SK-N-SH (cell line): ENCODE measurements at regions not wholly inside any gene's neighbourhood (a gene's known extent, or its start where the extent isn't known, plus 50 kb on each side); places are given as distances from the start of the nearest gene placed in this dataset.

Experiments
- CTCF ChIA-PET: fragments of 300-600, 350-600 bp; formaldehyde crosslinking; extraction: SDS; loops from one replicate; lab custom pipeline; 2021; lab: Yijun Ruan, JAX
- POLR2A ChIA-PET: fragments of 350-600 bp; sonication (Branson Sonifier 250); formaldehyde crosslinking; extraction: SDS; loops from one replicate; lab custom pipeline; 2020; ENCODE audit warnings: antibody characterized with exemption, inconsistent platforms; lab: Yijun Ruan, JAX
- DNase-seq: peaks from one replicate; pipeline ENCODE4 v3.0.0; 2012
- H2AFZ ChIP-seq: fragments of 200-600 bp; sonication (generic); 2 replicates; pipeline ENCODE4 v1.8.1; 2016; ENCODE audit warnings: antibody characterized with exemption, mild to moderate bottlenecking, low read depth
- H3F3A ChIP-seq: fragments of 200-600 bp; sonication (generic); replicated peaks from 2 replicates; pipeline ENCODE3; 2016; ENCODE audit warnings: antibody characterized with exemption, mild to moderate bottlenecking; ENCODE audit not compliant: insufficient read depth
- H3K27ac ChIP-seq, 2 experiments: fragments of 200-500 bp in 1 of 2; fragments of 200-600 bp in 1 of 2; sonication (Bioruptor generic) in 1 of 2; sonication (generic), shearing (Covaris generic) in 1 of 2; 2 replicates each; pipeline versions ENCODE4 v1.5.1 to v1.6.1; 2014 to 2016; ENCODE audit warnings: low read depth in 2 of 2, inconsistent platforms in 1 of 2, low read length in 1 of 2, mild to moderate bottlenecking in 1 of 2, mixed read lengths in 1 of 2
- H3K27me3 ChIP-seq: fragments of 200-600 bp; sonication (generic), shearing (Covaris generic); 2 replicates; pipeline ENCODE4 v1.6.1; 2016; ENCODE audit warnings: mixed run types; ENCODE audit not compliant: insufficient read depth
- H3K36me3 ChIP-seq, 2 experiments: fragments of 200-500 bp in 1 of 2; fragments of 200-600 bp in 1 of 2; sonication (Bioruptor generic) in 1 of 2; sonication (generic) in 1 of 2; replicated peaks in 1 of 2; 2 replicates each; pipeline versions ENCODE3 to v1.5.1; 2014 to 2016; ENCODE audit warnings: low read length in 1 of 2, mild to moderate bottlenecking in 1 of 2; ENCODE audit not compliant: insufficient read depth in 2 of 2, control insufficient read depth in 1 of 2
- H3K4me1 ChIP-seq, 2 experiments: fragments of 200-500 bp in 1 of 2; fragments of 200-600 bp in 1 of 2; sonication (Bioruptor generic) in 1 of 2; sonication (generic), shearing (Covaris generic) in 1 of 2; 2 replicates each; pipeline versions ENCODE4 v1.5.1 to v1.6.1; 2014 to 2016; ENCODE audit warnings: low read depth in 1 of 2, low read length in 1 of 2, mixed run types in 1 of 2; ENCODE audit not compliant: insufficient read depth in 2 of 2, control insufficient read depth in 1 of 2
- H3K4me2 ChIP-seq: fragments of 200-600 bp; sonication (generic), shearing (Covaris generic); 2 replicates; pipeline ENCODE4 v1.6.1; 2017; ENCODE audit warnings: mixed run types
- H3K4me3 ChIP-seq, 2 experiments: fragments of 200-500 bp in 1 of 2; fragments of 200-600 bp in 1 of 2; sonication (Bioruptor generic) in 1 of 2; sonication (generic), shearing (Covaris generic) in 1 of 2; 2 replicates each; pipeline versions ENCODE4 v1.5.1 to v1.8.1; 2014 to 2016; ENCODE audit warnings: low read depth in 2 of 2, inconsistent platforms in 1 of 2, low read length in 1 of 2, mild to moderate bottlenecking in 1 of 2, mixed read lengths in 1 of 2, moderate library complexity in 1 of 2
- H3K79me2 ChIP-seq: fragments of 200-600 bp; sonication (generic); 2 replicates; pipeline ENCODE4 v1.8.1; 2017; ENCODE audit warnings: mild to moderate bottlenecking; ENCODE audit not compliant: insufficient read depth
- H3K9ac ChIP-seq: fragments of 200-600 bp; sonication (generic); 2 replicates; pipeline ENCODE4 v1.6.1; 2017; ENCODE audit warnings: mixed run types
- H3K9me2 ChIP-seq: fragments of 200-600 bp; sonication (generic); 2 replicates; pipeline ENCODE4 v1.6.1; 2017; ENCODE audit warnings: mixed run types
- H3K9me3 ChIP-seq: fragments of 200-600 bp; sonication (generic); 2 replicates; pipeline ENCODE4 v1.6.1; 2017; ENCODE audit warnings: mixed run types, mild to moderate bottlenecking, moderate library complexity
- H4K20me1 ChIP-seq: fragments of 200-600 bp; sonication (generic); 2 replicates; pipeline ENCODE4 v1.6.1; 2017; ENCODE audit warnings: mild to moderate bottlenecking, mixed run types; ENCODE audit not compliant: insufficient read depth
- ELF1 ChIP-seq: IDR thresholded peaks from 2 replicates; pipeline ENCODE4 v1.4.0; 2012
- FOXM1 ChIP-seq: IDR thresholded peaks from 2 replicates; pipeline ENCODE4 v1.4.0; 2012; ENCODE audit warnings: low read depth, mild to moderate bottlenecking
- GABPA ChIP-seq: IDR thresholded peaks from 2 replicates; pipeline ENCODE4 v1.4.0; 2012; ENCODE audit warnings: low read depth, mild to moderate bottlenecking
- GATA2 ChIP-seq: sonication (generic); formaldehyde crosslinking; IDR thresholded peaks from 2 replicates; pipeline ENCODE4 v1.5.0; 2020; ENCODE audit warnings: mild to moderate bottlenecking, missing genetic modification reagents
- JUND ChIP-seq: IDR thresholded peaks from 2 replicates; pipeline ENCODE4 v1.4.0; 2012
- RCOR1 ChIP-seq: fragments of 150-350 bp; IDR thresholded peaks from 2 replicates; pipeline ENCODE4 v1.6.1; 2017; ENCODE audit warnings: antibody characterized with exemption, low read length
- RFX5 ChIP-seq: IDR thresholded peaks from 2 replicates; pipeline ENCODE4 v1.6.1; 2012; ENCODE audit warnings: mild to moderate bottlenecking, improper control_type of control experiment, low read length
- TCF12 ChIP-seq: IDR thresholded peaks from 2 replicates; pipeline ENCODE4 v1.4.0; 2012
- TEAD4 ChIP-seq: IDR thresholded peaks from 2 replicates; pipeline ENCODE4 v1.4.0; 2012; ENCODE audit warnings: mild to moderate bottlenecking, borderline replicate concordance; ENCODE audit not compliant: insufficient read depth
- YY1 ChIP-seq: IDR thresholded peaks from 2 replicates; pipeline ENCODE4 v1.4.0; 2012; ENCODE audit warnings: low read depth, mild to moderate bottlenecking
- WGBS: methylation state at CpG from one replicate; pipeline ENCODE4 v1.1.6; 2017; ENCODE audit warnings: low lambda C conversion rate; 5-methylcytosine and 5-hydroxymethylcytosine counted together
- TF ChIP-seq, protein P1 (sequence below): IDR thresholded peaks from 2 replicates; pipeline ENCODE4 v1.6.1; 2012; ENCODE audit warnings: mild to moderate bottlenecking, low read depth, low read length, moderate library complexity
- TF ChIP-seq, protein P2 (sequence below): IDR thresholded peaks from 2 replicates; pipeline ENCODE4 v1.4.0; 2012; ENCODE audit warnings: low read depth

DNA sequence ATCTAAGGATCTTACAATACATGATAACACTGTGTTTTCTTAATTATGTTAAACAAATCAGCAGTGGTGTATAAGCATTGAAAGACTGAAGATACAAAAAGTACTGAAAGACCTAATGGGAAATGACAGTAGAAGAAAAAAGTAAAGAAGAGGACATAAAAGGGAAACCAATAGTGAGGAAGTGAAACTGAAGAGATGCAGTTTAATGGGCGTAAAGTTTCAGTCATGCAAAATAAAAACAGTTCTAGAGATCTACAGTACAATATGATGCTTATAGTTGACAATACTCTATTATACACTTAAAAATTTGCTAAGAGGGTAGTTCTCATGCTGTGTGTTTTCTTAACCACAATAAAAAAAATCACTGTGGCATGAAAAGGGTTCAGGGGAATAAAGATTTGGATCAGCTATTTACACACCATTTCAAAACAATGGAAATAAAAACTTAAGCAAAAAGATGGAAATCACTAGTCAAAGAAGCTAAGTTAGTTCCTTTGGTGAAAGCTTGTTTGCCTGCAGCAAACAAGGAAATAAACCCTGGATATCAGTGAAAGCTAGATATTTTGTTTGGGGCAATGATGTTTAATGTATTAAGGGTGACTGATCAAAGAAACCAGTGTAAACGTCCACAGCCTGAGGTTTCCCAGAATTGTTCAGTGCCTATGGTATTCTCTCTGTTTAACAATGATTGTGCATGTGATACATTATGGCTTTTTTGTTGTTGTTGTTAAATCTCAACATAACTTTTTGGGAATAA lies 1160.8 kb upstream of the ADGRL2 start:
- Histone ChIP-seq H2AFZ (no peak overlapping the region), H3K9me3 (no peaks in the 10 kb centered on the region), H3F3A (no peaks in the 10 kb centered on the region), H3K4me1 (no peaks in the 10 kb centered on the region), H3K4me2 (no peak overlapping the region), H3K27me3 (no peaks in the 10 kb centered on the region), H4K20me1 (no peaks in the 10 kb centered on the region), H3K4me3 (no peak overlapping the region), H3K36me3 (no peaks in the 10 kb centered on the region), H3K79me2 (no peaks in the 10 kb centered on the region), H3K9ac (no peak overlapping the region), H3K27ac (no peak overlapping the region), H3K9me2 (no peaks in the 10 kb centered on the region)
- DNase-seq: no peak
- ChIA-PET POLR2A (no interaction called here), CTCF (no interaction called here)
- 50% methylated on average over 2 of the region's 2 CpGs for WGBS
- TF ChIP-seq ELF1: no peak
- no peak for TF ChIP-seq GATA2 (CRISPR knock-in tag)
- TF ChIP-seq GABPA: no peak
- TF ChIP-seq, protein P1, sequence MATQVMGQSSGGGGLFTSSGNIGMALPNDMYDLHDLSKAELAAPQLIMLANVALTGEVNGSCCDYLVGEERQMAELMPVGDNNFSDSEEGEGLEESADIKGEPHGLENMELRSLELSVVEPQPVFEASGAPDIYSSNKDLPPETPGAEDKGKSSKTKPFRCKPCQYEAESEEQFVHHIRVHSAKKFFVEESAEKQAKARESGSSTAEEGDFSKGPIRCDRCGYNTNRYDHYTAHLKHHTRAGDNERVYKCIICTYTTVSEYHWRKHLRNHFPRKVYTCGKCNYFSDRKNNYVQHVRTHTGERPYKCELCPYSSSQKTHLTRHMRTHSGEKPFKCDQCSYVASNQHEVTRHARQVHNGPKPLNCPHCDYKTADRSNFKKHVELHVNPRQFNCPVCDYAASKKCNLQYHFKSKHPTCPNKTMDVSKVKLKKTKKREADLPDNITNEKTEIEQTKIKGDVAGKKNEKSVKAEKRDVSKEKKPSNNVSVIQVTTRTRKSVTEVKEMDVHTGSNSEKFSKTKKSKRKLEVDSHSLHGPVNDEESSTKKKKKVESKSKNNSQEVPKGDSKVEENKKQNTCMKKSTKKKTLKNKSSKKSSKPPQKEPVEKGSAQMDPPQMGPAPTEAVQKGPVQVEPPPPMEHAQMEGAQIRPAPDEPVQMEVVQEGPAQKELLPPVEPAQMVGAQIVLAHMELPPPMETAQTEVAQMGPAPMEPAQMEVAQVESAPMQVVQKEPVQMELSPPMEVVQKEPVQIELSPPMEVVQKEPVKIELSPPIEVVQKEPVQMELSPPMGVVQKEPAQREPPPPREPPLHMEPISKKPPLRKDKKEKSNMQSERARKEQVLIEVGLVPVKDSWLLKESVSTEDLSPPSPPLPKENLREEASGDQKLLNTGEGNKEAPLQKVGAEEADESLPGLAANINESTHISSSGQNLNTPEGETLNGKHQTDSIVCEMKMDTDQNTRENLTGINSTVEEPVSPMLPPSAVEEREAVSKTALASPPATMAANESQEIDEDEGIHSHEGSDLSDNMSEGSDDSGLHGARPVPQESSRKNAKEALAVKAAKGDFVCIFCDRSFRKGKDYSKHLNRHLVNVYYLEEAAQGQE: no peak
- TF ChIP-seq FOXM1: no peak
- TF ChIP-seq, protein P2, sequence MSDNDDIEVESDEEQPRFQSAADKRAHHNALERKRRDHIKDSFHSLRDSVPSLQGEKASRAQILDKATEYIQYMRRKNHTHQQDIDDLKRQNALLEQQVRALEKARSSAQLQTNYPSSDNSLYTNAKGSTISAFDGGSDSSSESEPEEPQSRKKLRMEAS: no peak
- no peak for TF ChIP-seq JUND
- TF ChIP-seq RFX5: no peak

DNA sequence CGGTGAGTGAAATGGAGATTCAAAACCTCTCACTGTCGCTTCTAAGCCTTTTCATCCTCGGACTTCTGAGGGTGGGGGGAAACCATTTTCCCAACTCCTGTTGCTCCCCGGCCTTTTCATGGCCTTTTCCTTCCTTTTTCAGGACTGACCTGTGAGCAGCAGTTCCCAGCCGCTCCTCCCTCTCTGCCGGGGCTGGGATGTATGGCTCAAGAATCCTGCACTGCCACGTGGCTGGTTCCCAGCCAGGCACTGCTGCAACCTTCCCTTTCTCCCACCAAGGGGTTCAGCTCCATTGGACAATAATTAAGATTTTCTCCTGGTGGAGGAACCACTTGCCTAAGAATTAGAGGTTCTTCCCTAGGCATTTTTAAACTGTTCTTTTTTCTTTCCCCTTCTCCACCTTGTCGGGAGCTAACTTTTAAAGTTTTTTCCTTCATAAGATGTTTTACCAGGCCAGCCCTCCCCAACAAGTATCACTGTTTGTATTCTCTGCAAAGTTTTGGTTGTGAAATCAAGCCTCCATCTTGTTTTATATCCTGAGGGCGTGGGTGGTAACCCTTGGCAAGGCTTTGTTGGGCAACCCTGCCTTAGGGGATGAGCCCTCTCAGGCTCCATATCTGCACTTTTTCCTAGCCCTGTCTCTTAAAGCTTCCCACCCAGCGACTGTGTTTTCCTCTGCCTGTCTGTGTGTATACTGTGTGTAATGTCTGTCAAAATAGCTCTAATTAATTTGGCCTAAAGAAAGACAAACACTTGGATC lies 1166.6 kb upstream of the ADGRL2 start:
- Histone ChIP-seq H3K79me2 (no peaks in the 10 kb centered on the region), H4K20me1 (no peaks in the 10 kb centered on the region), H3K9me2 (no peaks in the 10 kb centered on the region), H3K4me2 (no peak overlapping the region), H3K9ac (no peak overlapping the region), H3K4me3 (no peak overlapping the region), H2AFZ (no peak overlapping the region), H3K36me3 (no peaks in the 10 kb centered on the region), H3K4me1 (no peaks in the 10 kb centered on the region), H3F3A (no peaks in the 10 kb centered on the region), H3K9me3 (no peaks in the 10 kb centered on the region), H3K27me3 (no peaks in the 10 kb centered on the region), H3K27ac (no peak overlapping the region)
- TF ChIP-seq RCOR1 (no peak), TEAD4 (no peak), TCF12 (no peak), JUND (no peak), YY1 (no peak)
- no peak for DNase-seq
- 61% methylated on average over 10 of the region's 10 CpGs for WGBS
- POLR2A ChIA-PET: no interaction called here
- CTCF ChIA-PET: interaction anchor here (1.0 to 1.1 kb wide), 2 partner anchors 136 to 208 kb away, joined by 3 read pairs; no protein-coding TSS in a partner anchor
